OCI-LY3 (cell line): ENCODE measurements at regions not wholly inside any gene's neighbourhood (a gene's known extent, or its start where the extent isn't known, plus 50 kb on each side); places are given as distances from the start of the nearest gene placed in this dataset.

Experiments
- H2AFZ ChIP-seq: fragments of 200-600, 300-600 bp; shearing (Covaris generic); 2 replicates; pipeline ENCODE4 v1.6.0; 2014; ENCODE audit warnings: antibody characterized with exemption, low read depth, low read length
- H3K27ac ChIP-seq: fragments of 200-600, 300-600 bp; sonication (generic); 2 replicates; pipeline ENCODE4 v1.5.1; 2014; ENCODE audit warnings: mild to moderate bottlenecking, low read length, moderate library complexity, mixed read lengths
- H3K27me3 ChIP-seq: fragments of 200-600, 300-600 bp; sonication (generic); 2 replicates; pipeline ENCODE4 v1.6.1; 2014; ENCODE audit warnings: low read depth, low read length, mixed read lengths
- H3K36me3 ChIP-seq: fragments of 200-600, 300-600 bp; sonication (generic); replicated peaks from 2 replicates; pipeline ENCODE3; 2014; ENCODE audit warnings: low read depth, low read length, mixed read lengths
- H3K4me1 ChIP-seq: fragments of 300-600, 200-600 bp; sonication (generic); 2 replicates; pipeline ENCODE4 v1.6.1; 2014; ENCODE audit warnings: low read length, mixed read lengths
- H3K4me2 ChIP-seq: fragments of 200-600, 300-600 bp; sonication (generic); 2 replicates; pipeline ENCODE4 v1.6.1; 2014; ENCODE audit warnings: low read length, mixed read lengths
- H3K4me3 ChIP-seq: fragments of 300-600, 200-600 bp; sonication (generic); 2 replicates; pipeline ENCODE4 v1.5.1; 2014; ENCODE audit warnings: antibody characterized with exemption, mild to moderate bottlenecking, low read length, moderate library complexity
- H3K79me2 ChIP-seq: fragments of 300-600, 200-600 bp; shearing (Covaris generic); 2 replicates; pipeline ENCODE4 v1.6.1; 2014; ENCODE audit warnings: mild to moderate bottlenecking, low read length, mixed read lengths
- H3K9ac ChIP-seq: fragments of 300-600, 200-600 bp; shearing (Covaris generic); 2 replicates; pipeline ENCODE4 v1.6.0; 2014; ENCODE audit warnings: mild to moderate bottlenecking, low read length, moderate library complexity
- H3K9me3 ChIP-seq: fragments of 200-600, 300-600 bp; shearing (Covaris generic); 2 replicates; pipeline ENCODE4 v1.6.1; 2014; ENCODE audit warnings: low read length, mixed read lengths; ENCODE audit not compliant: insufficient read depth
- H4K20me1 ChIP-seq: fragments of 200-600, 300-600 bp; sonication (generic); 2 replicates; pipeline ENCODE4 v1.6.1; 2016; ENCODE audit warnings: low read length, mixed read lengths; ENCODE audit not compliant: insufficient read depth
- CTCF ChIP-seq: fragments of 200-600, 300-600 bp; sonication (generic); IDR thresholded peaks from 2 replicates; pipeline ENCODE4 v1.5.1; 2014; ENCODE audit warnings: antibody characterized with exemption, low read length, low read depth
- EZH2phosphoT487 ChIP-seq: fragments of 200-600 bp; shearing (Covaris generic); IDR thresholded peaks from 2 replicates; pipeline ENCODE4 v1.6.1; 2018; ENCODE audit warnings: antibody characterized with exemption, mixed run types, low read depth

GRCh38 chr2:18219676-18220075 is 340.8 kb downstream of the RDH14 start:
- Histone ChIP-seq H3K4me2 (no peak overlapping the region), H3K36me3 (no peaks in the 10 kb centered on the region), H4K20me1 (no peaks in the 10 kb centered on the region), H3K4me1 (no peaks in the 10 kb centered on the region), H3K79me2 (no peaks in the 10 kb centered on the region), H3K27ac (no peak overlapping the region), H3K9ac (no peak overlapping the region), H2AFZ (no peak overlapping the region), H3K4me3 (no peak overlapping the region), H3K9me3 (no peaks in the 10 kb centered on the region), H3K27me3 (peaks cover 5% of the 10 kb centered on the region)
- TF ChIP-seq CTCF (no peak), EZH2phosphoT487 (no peak)

GRCh38 chr2:18218160-18218933 is 339.9 kb downstream of the KCNS3 start:
- TF ChIP-seq CTCF (no peak), EZH2phosphoT487 (no peak)
- H3K36me3 ChIP-seq = no peaks in the 10 kb centered on the region

GRCh38 chr2:18214936-18215335 is 336.5 kb downstream of the KCNS3 start:
- H3K79me2 ChIP-seq = no peaks in the 10 kb centered on the region
- H3K4me3 ChIP-seq = no peak overlapping the region
- no peaks in the 10 kb centered on the region for H3K9me3 ChIP-seq
- H4K20me1 ChIP-seq = no peaks in the 10 kb centered on the region
- H3K9ac ChIP-seq = no peak overlapping the region
- H3K4me1 ChIP-seq = no peaks in the 10 kb centered on the region
- no peaks in the 10 kb centered on the region for H3K36me3 ChIP-seq
- TF ChIP-seq EZH2phosphoT487 = no peak
- no peak for TF ChIP-seq CTCF
- H2AFZ ChIP-seq = no peak overlapping the region
- H3K4me2 ChIP-seq = no peak overlapping the region
- H3K27me3 ChIP-seq = peaks cover under 1% of the 10 kb centered on the region; the same call in 1 of the 2 replicates
- no peak overlapping the region for H3K27ac ChIP-seq

More at GRCh38 chr2:18218160-18218933, 339.9 kb downstream of the KCNS3 start:
- H3K27me3 ChIP-seq = peaks cover 5% of the 10 kb centered on the region
- H4K20me1 ChIP-seq = no peaks in the 10 kb centered on the region
- no peaks in the 10 kb centered on the region for H3K9me3 ChIP-seq
- H3K4me2 ChIP-seq = no peak overlapping the region
- H3K79me2 ChIP-seq = no peaks in the 10 kb centered on the region
- H3K4me3 ChIP-seq = no peak overlapping the region
- H3K9ac ChIP-seq = no peak overlapping the region
- H3K27ac ChIP-seq = no peak overlapping the region
- no peaks in the 10 kb centered on the region for H3K4me1 ChIP-seq
- no peak overlapping the region for H2AFZ ChIP-seq

- no peak overlapping the region for H3K4me2 ChIP-seq
- no peaks in the 10 kb centered on the region for H3K27me3 ChIP-seq
- no peak overlapping the region for H3K9ac ChIP-seq
- H3K4me3 ChIP-seq = no peak overlapping the region
- no peaks in the 10 kb centered on the region for H3K36me3 ChIP-seq
- TF ChIP-seq CTCF (no peak), EZH2phosphoT487 (no peak)
- H3K4me1 ChIP-seq = no peaks in the 10 kb centered on the region
- no peaks in the 10 kb centered on the region for H3K79me2 ChIP-seq
- H3K27ac ChIP-seq = no peak overlapping the region
- H4K20me1 ChIP-seq = no peaks in the 10 kb centered on the region
- no peaks in the 10 kb centered on the region for H3K9me3 ChIP-seq
- no peak overlapping the region for H2AFZ ChIP-seq
Measured at GRCh38 chr2:18213986-18214385, 335.5 kb downstream of the KCNS3 start.
